ENCODE measurements at regions not wholly inside any gene's neighbourhood (a gene's known extent, or its start where the extent isn't known, plus 50 kb on each side); places are given as distances from the start of the nearest gene placed in this dataset.

DNA sequence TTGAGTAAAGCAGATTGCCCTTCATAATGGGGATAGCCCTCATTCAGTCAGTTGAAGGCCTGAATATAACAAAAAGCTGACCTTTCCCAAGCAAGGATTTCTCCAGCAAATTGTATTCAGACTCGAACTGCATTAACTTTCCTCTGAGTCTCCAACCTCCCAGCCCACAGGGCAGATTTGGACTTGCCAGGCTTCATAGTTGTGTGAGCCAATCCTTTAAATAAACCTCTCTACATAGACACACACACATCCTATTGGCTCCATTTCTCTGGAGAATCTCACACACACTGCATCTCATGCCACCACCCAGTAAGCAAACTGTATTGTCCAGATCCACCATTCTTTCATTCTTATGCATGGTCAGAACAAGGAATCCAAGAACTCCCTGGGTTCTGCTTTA lies 225.1 kb downstream of the MPDZ start:
- no peak for TF ChIP-seq PBX3 (IDR thresholded peaks at IDR 0.05)
- TF ChIP-seq, protein P1, sequence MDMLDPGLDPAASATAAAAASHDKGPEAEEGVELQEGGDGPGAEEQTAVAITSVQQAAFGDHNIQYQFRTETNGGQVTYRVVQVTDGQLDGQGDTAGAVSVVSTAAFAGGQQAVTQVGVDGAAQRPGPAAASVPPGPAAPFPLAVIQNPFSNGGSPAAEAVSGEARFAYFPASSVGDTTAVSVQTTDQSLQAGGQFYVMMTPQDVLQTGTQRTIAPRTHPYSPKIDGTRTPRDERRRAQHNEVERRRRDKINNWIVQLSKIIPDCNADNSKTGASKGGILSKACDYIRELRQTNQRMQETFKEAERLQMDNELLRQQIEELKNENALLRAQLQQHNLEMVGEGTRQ (IDR thresholded peaks at IDR 0.05; ENCODE audit: borderline replicate concordance, low read depth, low read length): no peak
- no peak for TF ChIP-seq EP300 (IDR thresholded peaks at IDR 0.05; ENCODE audit: borderline replicate concordance in 1 of 2, low read depth in 1 of 2, low read length in 1 of 2)
- no peak for TF ChIP-seq EZH2phosphoT487 (IDR thresholded peaks at IDR 0.05; ENCODE audit: borderline replicate concordance, low read depth)
- TF ChIP-seq NRF1 (IDR thresholded peaks at IDR 0.05; ENCODE audit: low read depth, low read length): no peak
- TF ChIP-seq RAD21 (IDR thresholded peaks at IDR 0.05; ENCODE audit: low read length): no peak
- TF ChIP-seq, protein P2, sequence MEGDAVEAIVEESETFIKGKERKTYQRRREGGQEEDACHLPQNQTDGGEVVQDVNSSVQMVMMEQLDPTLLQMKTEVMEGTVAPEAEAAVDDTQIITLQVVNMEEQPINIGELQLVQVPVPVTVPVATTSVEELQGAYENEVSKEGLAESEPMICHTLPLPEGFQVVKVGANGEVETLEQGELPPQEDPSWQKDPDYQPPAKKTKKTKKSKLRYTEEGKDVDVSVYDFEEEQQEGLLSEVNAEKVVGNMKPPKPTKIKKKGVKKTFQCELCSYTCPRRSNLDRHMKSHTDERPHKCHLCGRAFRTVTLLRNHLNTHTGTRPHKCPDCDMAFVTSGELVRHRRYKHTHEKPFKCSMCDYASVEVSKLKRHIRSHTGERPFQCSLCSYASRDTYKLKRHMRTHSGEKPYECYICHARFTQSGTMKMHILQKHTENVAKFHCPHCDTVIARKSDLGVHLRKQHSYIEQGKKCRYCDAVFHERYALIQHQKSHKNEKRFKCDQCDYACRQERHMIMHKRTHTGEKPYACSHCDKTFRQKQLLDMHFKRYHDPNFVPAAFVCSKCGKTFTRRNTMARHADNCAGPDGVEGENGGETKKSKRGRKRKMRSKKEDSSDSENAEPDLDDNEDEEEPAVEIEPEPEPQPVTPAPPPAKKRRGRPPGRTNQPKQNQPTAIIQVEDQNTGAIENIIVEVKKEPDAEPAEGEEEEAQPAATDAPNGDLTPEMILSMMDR (IDR thresholded peaks at IDR 0.05): no peak
- TF ChIP-seq TEAD4 (IDR thresholded peaks at IDR 0.05; ENCODE audit: borderline replicate concordance, insufficient read depth): no peak
- TF ChIP-seq NFIC (IDR thresholded peaks at IDR 0.05; ENCODE audit: borderline replicate concordance): no peak
- TF ChIP-seq USF1 (IDR thresholded peaks at IDR 0.05; ENCODE audit: borderline replicate concordance, low read depth): no peak
- TF ChIP-seq TAF1 (IDR thresholded peaks at IDR 0.05; ENCODE audit: borderline replicate concordance, low read depth, low read length): no peak
- no peak for TF ChIP-seq CHD2 (IDR thresholded peaks at IDR 0.05; ENCODE audit: low read length, partially characterized antibody)
- no peak for TF ChIP-seq FOXM1 (IDR thresholded peaks at IDR 0.05; ENCODE audit: low read depth)
- TF ChIP-seq TCF12 (IDR thresholded peaks at IDR 0.05): no peak
- no peak for TF ChIP-seq GATA2 (CRISPR knock-in tag; IDR thresholded peaks at IDR 0.05)
- no peak for TF ChIP-seq ELF1 (IDR thresholded peaks at IDR 0.05)
- Histone ChIP-seq H3K9ac (no peak overlapping the region), H3K9me3 (no peaks in the 10 kb centered on the region), H3K36me3 (replicated peaks in 1 of 2; ENCODE audit: control insufficient read depth in 1 of 2, insufficient read depth in 2 of 2, low read length in 1 of 2) (no peaks in the 10 kb centered on the region), H4K20me1 (ENCODE audit: insufficient read depth) (no peaks in the 10 kb centered on the region), H3K27me3 (ENCODE audit: insufficient read depth) (no peaks in the 10 kb centered on the region), H2AFZ (ENCODE audit: low read depth) (no peak overlapping the region), H3F3A (replicated peaks; ENCODE audit: insufficient read depth) (no peaks in the 10 kb centered on the region), H3K4me1 (ENCODE audit: control insufficient read depth in 1 of 2, insufficient read depth in 2 of 2, low read depth in 1 of 2, low read length in 1 of 2) (no peaks in the 10 kb centered on the region), H3K27ac (ENCODE audit: low read depth in 2 of 2, low read length in 1 of 2) (no peak overlapping the region), H3K79me2 (ENCODE audit: insufficient read depth) (no peaks in the 10 kb centered on the region), H3K4me2 (no peak overlapping the region), H3K9me2 (no peaks in the 10 kb centered on the region), H3K4me3 (ENCODE audit: low read depth in 2 of 2, low read length in 1 of 2) (no peak overlapping the region)
- no peak for DNase-seq
- 20% methylated on average over 1 of the region's 1 CpG for WGBS (ENCODE audit: low lambda C conversion rate)
- POLR2A ChIA-PET: no interaction called here
- CTCF ChIA-PET: no interaction called here

Small RNAs in the stretch of these regions (small RNA-seq; reads per million reads assigned to genes)
- 0 reads per million in 7 experiments for gene RF00019
